ENCODE measurements at regions not wholly inside any gene's neighbourhood (a gene's known extent, or its start where the extent isn't known, plus 50 kb on each side); places are given as distances from the start of the nearest gene placed in this dataset.

DNA sequence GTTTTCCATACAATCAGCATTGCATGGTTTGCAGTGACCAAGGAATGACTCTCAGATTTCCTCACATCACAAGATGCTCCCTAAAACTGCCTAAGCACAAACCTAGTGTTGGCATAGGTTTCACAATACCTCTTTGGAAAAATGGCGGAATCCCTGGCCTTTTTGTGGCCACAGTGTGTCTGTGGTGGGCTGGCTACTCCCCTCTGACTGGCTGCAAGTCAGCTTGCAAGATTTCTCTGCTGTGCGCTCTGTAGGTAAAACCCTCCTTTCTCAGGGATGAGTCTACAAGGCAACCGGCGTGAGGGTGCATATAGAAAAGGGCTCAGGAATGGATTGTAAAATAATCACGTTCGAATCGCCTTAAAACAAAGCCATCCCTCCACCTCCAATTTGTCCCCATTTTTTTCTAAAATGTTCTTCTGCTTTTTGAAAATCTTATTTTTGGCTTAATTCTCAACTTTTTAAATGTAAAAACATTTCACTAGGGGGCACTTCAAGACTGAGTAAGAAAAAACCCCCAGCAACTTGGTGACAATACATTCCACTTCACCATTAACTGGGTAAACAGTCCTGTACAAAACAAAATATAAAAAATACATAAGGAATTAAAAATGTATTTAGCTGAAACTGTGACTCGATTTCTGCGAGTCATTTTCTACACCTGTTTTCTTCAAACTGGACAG is 235.6 kb downstream of the STIM2 start:
- TF ChIP-seq, protein P1, sequence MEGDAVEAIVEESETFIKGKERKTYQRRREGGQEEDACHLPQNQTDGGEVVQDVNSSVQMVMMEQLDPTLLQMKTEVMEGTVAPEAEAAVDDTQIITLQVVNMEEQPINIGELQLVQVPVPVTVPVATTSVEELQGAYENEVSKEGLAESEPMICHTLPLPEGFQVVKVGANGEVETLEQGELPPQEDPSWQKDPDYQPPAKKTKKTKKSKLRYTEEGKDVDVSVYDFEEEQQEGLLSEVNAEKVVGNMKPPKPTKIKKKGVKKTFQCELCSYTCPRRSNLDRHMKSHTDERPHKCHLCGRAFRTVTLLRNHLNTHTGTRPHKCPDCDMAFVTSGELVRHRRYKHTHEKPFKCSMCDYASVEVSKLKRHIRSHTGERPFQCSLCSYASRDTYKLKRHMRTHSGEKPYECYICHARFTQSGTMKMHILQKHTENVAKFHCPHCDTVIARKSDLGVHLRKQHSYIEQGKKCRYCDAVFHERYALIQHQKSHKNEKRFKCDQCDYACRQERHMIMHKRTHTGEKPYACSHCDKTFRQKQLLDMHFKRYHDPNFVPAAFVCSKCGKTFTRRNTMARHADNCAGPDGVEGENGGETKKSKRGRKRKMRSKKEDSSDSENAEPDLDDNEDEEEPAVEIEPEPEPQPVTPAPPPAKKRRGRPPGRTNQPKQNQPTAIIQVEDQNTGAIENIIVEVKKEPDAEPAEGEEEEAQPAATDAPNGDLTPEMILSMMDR (conservative IDR thresholded peaks at IDR 0.05) = 0 out of 2 replicates have a peak, but pooled peaks have one; percentile 29
- no peak for TF ChIP-seq EZH2 (IDR thresholded peaks at IDR 0.05; ENCODE audit: low read depth)
- Histone ChIP-seq H3K36me3 (ENCODE audit: low read depth) (no peaks in the 10 kb centered on the region), H3K27me3 (ENCODE audit: insufficient read depth, low read depth) (no peaks in the 10 kb centered on the region), H3F3A (ENCODE audit: insufficient read depth, low read depth) (no peaks in the 10 kb centered on the region), H3K9me3 (ENCODE audit: insufficient read depth, low read depth) (no peaks in the 10 kb centered on the region), H3K4me2 (no peak overlapping the region), H3K4me1 (replicated peaks; ENCODE audit: insufficient read depth) (peaks cover 14% of the 10 kb centered on the region), H3K9me2 (ENCODE audit: insufficient read depth) (no peaks in the 10 kb centered on the region), H3K4me3 (no peak overlapping the region), H2AFZ (no peak overlapping the region), H3K79me2 (ENCODE audit: low read depth) (no peaks in the 10 kb centered on the region), H3K27ac (no peak overlapping the region), H4K20me1 (ENCODE audit: insufficient read depth) (no peaks in the 10 kb centered on the region)
- no peak for DNase-seq
- intact Hi-C loops (cut with micrococcal nuclease; ENCODE audit: unreplicated experiment) = no loop called here
- ChIA-PET POLR2A (ENCODE audit: unreplicated experiment) (no interaction called here), CTCF (interaction anchor here (0.6 kb wide), 1 partner anchor 741 kb away, joined by 5 read pairs; no protein-coding TSS in a partner anchor)
- BruUV-seq (replicated peaks) = no TSS peak

- H4K20me1 ChIP-seq (ENCODE audit: insufficient read depth) = no peaks in the 10 kb centered on the region
- H3K27me3 ChIP-seq (ENCODE audit: insufficient read depth, low read depth) = no peaks in the 10 kb centered on the region
- no peak overlapping the region for H3K4me2 ChIP-seq
- ChIA-PET POLR2A (ENCODE audit: unreplicated experiment) (no interaction called here), CTCF (no interaction called here)
- H3F3A ChIP-seq (ENCODE audit: insufficient read depth, low read depth) = no peaks in the 10 kb centered on the region
- H3K4me3 ChIP-seq = no peak overlapping the region
- intact Hi-C loops (cut with micrococcal nuclease; ENCODE audit: unreplicated experiment) = no loop called here
- TF ChIP-seq EZH2 (IDR thresholded peaks at IDR 0.05; ENCODE audit: low read depth) = no peak
- TF ChIP-seq, protein P1 (conservative IDR thresholded peaks at IDR 0.05) = no peak
- BruUV-seq (replicated peaks) = no TSS peak
- H2AFZ ChIP-seq = no peak overlapping the region
- H3K27ac ChIP-seq = no peak overlapping the region
- peaks cover 17% of the 10 kb centered on the region for H3K4me1 ChIP-seq (replicated peaks; ENCODE audit: insufficient read depth)
- no peaks in the 10 kb centered on the region for H3K79me2 ChIP-seq (ENCODE audit: low read depth)
- no peaks in the 10 kb centered on the region for H3K9me2 ChIP-seq (ENCODE audit: insufficient read depth)
- H3K36me3 ChIP-seq (ENCODE audit: low read depth) = no peaks in the 10 kb centered on the region
- DNase-seq = no peak
- no peaks in the 10 kb centered on the region for H3K9me3 ChIP-seq (ENCODE audit: insufficient read depth, low read depth)
These were observed 237.4 kb downstream of the STIM2 start for GRCh38 chr4:27098034-27098433.

DNA sequence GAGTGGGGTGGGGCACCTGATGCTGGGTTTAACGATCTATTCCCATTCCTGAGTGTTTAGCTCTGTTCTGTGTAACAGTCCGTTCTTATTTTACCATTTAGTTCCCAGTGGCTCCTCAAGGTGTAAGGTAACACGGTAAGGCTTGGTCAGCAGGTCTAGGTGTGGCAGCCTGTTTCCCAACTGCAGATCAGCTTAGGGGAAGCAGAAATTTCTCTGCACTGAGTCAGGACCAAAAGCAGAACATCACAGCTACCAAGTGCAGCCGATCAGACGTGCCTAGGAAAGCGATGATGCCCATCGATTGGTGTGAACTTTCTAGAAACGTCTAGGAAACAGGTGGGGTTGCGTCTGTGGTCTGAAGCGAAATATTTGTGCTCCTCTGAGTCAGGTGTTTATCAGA is 240.1 kb downstream of the STIM2 start:
- peak; percentile 21 to 85 for DNase-seq
- no peaks in the 10 kb centered on the region for H3K36me3 ChIP-seq (ENCODE audit: low read depth)
- peaks cover 17% of the 10 kb centered on the region for H3K4me1 ChIP-seq (replicated peaks; ENCODE audit: insufficient read depth)
- POLR2A ChIA-PET (ENCODE audit: unreplicated experiment) = no interaction called here
- no peaks in the 10 kb centered on the region for H3F3A ChIP-seq (ENCODE audit: insufficient read depth, low read depth)
- H3K4me2 ChIP-seq = peak overlapping the region; percentile 62
- H3K27ac ChIP-seq = peak overlapping the region; percentile 43
- CTCF ChIA-PET = interaction anchor here (0.7 kb wide), 1 partner anchor 252 kb away, joined by 3 read pairs; no protein-coding TSS in a partner anchor
- no peak overlapping the region for H3K4me3 ChIP-seq
- H4K20me1 ChIP-seq (ENCODE audit: insufficient read depth) = no peaks in the 10 kb centered on the region
- no peaks in the 10 kb centered on the region for H3K9me3 ChIP-seq (ENCODE audit: insufficient read depth, low read depth)
- BruUV-seq (replicated peaks) = no TSS peak
- H3K79me2 ChIP-seq (ENCODE audit: low read depth) = no peaks in the 10 kb centered on the region
- H2AFZ ChIP-seq = no peak overlapping the region
- TF ChIP-seq, protein P1 (conservative IDR thresholded peaks at IDR 0.05) = no peak
- TF ChIP-seq EZH2 (IDR thresholded peaks at IDR 0.05; ENCODE audit: low read depth) = no peak
- H3K27me3 ChIP-seq (ENCODE audit: insufficient read depth, low read depth) = no peaks in the 10 kb centered on the region
- H3K9me2 ChIP-seq (ENCODE audit: insufficient read depth) = no peaks in the 10 kb centered on the region
- intact Hi-C loops (cut with micrococcal nuclease; ENCODE audit: unreplicated experiment) = no loop called here
